ENCODE measurements at regions not wholly inside any gene's neighbourhood (a gene's known extent, or its start where the extent isn't known, plus 50 kb on each side); places are given as distances from the start of the nearest gene placed in this dataset.

DNA sequence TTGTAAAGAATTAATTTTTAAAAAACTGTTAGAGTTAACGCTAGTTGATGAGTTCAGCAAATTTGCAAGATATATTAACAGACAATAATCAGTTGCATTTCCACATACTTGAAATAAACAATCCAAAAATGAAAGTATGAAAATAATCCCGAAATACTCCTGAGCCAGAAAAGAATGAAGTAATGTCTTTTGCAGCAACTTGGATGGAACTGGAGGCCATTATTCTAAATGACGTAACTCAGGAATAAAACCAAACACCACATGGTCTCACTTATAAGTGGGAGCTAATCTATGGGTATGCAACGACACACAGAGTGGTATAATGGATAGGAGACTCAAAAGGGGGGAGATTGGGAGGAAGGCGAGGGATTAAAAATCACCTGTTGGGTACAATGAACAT is 872.9 kb upstream of the GJE1 start:
- Mint-ChIP-seq H3K4me3 (ENCODE audit: unreplicated experiment) (no peak overlapping the region), H3K27ac (ENCODE audit: unreplicated experiment) (no peak overlapping the region), H3K36me3 (ENCODE audit: insufficient read depth, unreplicated experiment) (no peaks in the 10 kb centered on the region), H3K9me3 (ENCODE audit: unreplicated experiment) (no peaks in the 10 kb centered on the region), H3K27me3 (ENCODE audit: insufficient read depth, unreplicated experiment) (peaks cover 4% of the 10 kb centered on the region), H3K4me1 (ENCODE audit: low read depth, unreplicated experiment) (no peaks in the 10 kb centered on the region)
- H3K4me3 ChIP-seq (ENCODE audit: low read depth, low read length): no peak overlapping the region
- H3K36me3 ChIP-seq (ENCODE audit: control insufficient read depth, insufficient read depth, low read length): no peaks in the 10 kb centered on the region
- no peak for DNase-seq
- BruUV-seq (replicated peaks): no TSS peak
- TF ChIP-seq, protein P1, sequence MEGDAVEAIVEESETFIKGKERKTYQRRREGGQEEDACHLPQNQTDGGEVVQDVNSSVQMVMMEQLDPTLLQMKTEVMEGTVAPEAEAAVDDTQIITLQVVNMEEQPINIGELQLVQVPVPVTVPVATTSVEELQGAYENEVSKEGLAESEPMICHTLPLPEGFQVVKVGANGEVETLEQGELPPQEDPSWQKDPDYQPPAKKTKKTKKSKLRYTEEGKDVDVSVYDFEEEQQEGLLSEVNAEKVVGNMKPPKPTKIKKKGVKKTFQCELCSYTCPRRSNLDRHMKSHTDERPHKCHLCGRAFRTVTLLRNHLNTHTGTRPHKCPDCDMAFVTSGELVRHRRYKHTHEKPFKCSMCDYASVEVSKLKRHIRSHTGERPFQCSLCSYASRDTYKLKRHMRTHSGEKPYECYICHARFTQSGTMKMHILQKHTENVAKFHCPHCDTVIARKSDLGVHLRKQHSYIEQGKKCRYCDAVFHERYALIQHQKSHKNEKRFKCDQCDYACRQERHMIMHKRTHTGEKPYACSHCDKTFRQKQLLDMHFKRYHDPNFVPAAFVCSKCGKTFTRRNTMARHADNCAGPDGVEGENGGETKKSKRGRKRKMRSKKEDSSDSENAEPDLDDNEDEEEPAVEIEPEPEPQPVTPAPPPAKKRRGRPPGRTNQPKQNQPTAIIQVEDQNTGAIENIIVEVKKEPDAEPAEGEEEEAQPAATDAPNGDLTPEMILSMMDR (IDR thresholded peaks at IDR 0.05; ENCODE audit: insufficient read depth in 1 of 2, low read depth in 1 of 2, low read length in 1 of 2, severe bottlenecking in 1 of 2, unreplicated experiment in 1 of 2): no peak
- intact Hi-C loops (cut with micrococcal nuclease; ENCODE audit: unreplicated experiment): no loop called here
- CTCF ChIA-PET: no interaction called here
- no peaks in the 10 kb centered on the region for H3K4me1 ChIP-seq
- POLR2A ChIA-PET: no interaction called here
- no peaks in the 10 kb centered on the region for H3K9me3 ChIP-seq
- no peaks in the 10 kb centered on the region for H3K27me3 ChIP-seq (replicated peaks; ENCODE audit: control insufficient read depth, insufficient read depth, low read length)

DNA sequence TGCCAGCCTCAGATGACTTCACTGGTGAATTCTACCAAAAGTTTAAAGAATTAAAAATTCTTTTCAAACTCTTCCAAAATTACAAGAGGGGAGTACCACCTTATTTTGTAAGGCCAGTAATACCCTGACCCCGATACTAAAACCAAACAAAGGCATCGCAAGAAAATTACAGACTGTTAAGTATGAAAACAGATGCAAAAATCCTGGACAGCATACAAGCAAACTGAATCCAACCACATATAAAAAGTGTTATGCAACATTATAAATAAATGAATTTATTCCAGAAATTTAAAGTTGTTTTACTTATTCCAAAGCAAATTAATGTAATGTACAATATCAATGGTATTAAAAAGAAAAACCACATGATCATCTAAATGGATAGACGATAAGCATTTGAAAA is 873.6 kb upstream of the GJE1 start:
- peaks cover 4% of the 10 kb centered on the region for H3K27me3 Mint-ChIP-seq (ENCODE audit: insufficient read depth, unreplicated experiment)
- Histone ChIP-seq H3K4me3 (ENCODE audit: low read depth, low read length) (no peak overlapping the region), H3K4me1 (no peaks in the 10 kb centered on the region), H3K36me3 (ENCODE audit: control insufficient read depth, insufficient read depth, low read length) (no peaks in the 10 kb centered on the region), H3K27me3 (replicated peaks; ENCODE audit: control insufficient read depth, insufficient read depth, low read length) (no peaks in the 10 kb centered on the region), H3K9me3 (no peaks in the 10 kb centered on the region)
- H3K4me3 Mint-ChIP-seq (ENCODE audit: unreplicated experiment): no peak overlapping the region
- no peaks in the 10 kb centered on the region for H3K9me3 Mint-ChIP-seq (ENCODE audit: unreplicated experiment)
- no peaks in the 10 kb centered on the region for H3K4me1 Mint-ChIP-seq (ENCODE audit: low read depth, unreplicated experiment)
- POLR2A ChIA-PET: no interaction called here
- intact Hi-C loops (cut with micrococcal nuclease; ENCODE audit: unreplicated experiment): no loop called here
- H3K27ac Mint-ChIP-seq (ENCODE audit: unreplicated experiment): no peak overlapping the region
- DNase-seq: no peak
- H3K36me3 Mint-ChIP-seq (ENCODE audit: insufficient read depth, unreplicated experiment): no peaks in the 10 kb centered on the region
- TF ChIP-seq, protein P1 (IDR thresholded peaks at IDR 0.05; ENCODE audit: insufficient read depth in 1 of 2, low read depth in 1 of 2, low read length in 1 of 2, severe bottlenecking in 1 of 2, unreplicated experiment in 1 of 2): no peak
- CTCF ChIA-PET: no interaction called here
- no TSS peak for BruUV-seq (replicated peaks)

DNA sequence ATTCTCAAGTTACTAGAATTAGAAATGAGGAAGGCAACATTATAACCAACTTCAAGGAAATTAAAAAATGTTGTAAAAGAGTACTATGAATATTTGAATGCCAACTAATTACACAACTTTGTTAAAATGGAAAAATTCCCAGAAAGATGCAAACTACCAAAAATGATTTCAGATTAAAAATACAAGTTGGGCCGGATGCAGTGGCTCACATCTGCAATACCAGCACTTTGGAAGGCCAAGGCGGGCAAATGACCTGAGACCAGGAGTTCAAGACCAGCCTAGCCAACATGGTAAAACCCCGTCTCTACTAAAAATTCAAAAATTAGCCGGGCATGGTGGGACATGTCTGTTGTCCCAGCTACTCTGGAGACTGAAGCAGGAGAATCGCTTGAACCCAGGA is 874.2 kb upstream of the GJE1 start:
- H3K4me1 ChIP-seq: no peaks in the 10 kb centered on the region
- Mint-ChIP-seq H3K4me3 (ENCODE audit: unreplicated experiment) (no peak overlapping the region), H3K9me3 (ENCODE audit: unreplicated experiment) (no peaks in the 10 kb centered on the region), H3K27me3 (ENCODE audit: insufficient read depth, unreplicated experiment) (peaks cover 4% of the 10 kb centered on the region), H3K27ac (ENCODE audit: unreplicated experiment) (no peak overlapping the region), H3K4me1 (ENCODE audit: low read depth, unreplicated experiment) (no peaks in the 10 kb centered on the region), H3K36me3 (ENCODE audit: insufficient read depth, unreplicated experiment) (no peaks in the 10 kb centered on the region)
- intact Hi-C loops (cut with micrococcal nuclease; ENCODE audit: unreplicated experiment): no loop called here
- H3K27me3 ChIP-seq (replicated peaks; ENCODE audit: control insufficient read depth, insufficient read depth, low read length): no peaks in the 10 kb centered on the region
- H3K9me3 ChIP-seq: no peaks in the 10 kb centered on the region
- H3K36me3 ChIP-seq (ENCODE audit: control insufficient read depth, insufficient read depth, low read length): no peaks in the 10 kb centered on the region
- BruUV-seq (replicated peaks): no TSS peak
- TF ChIP-seq, protein P1 (IDR thresholded peaks at IDR 0.05; ENCODE audit: insufficient read depth in 1 of 2, low read depth in 1 of 2, low read length in 1 of 2, severe bottlenecking in 1 of 2, unreplicated experiment in 1 of 2): no peak
- ChIA-PET CTCF (no interaction called here), POLR2A (no interaction called here)
- DNase-seq: no peak
- no peak overlapping the region for H3K4me3 ChIP-seq (ENCODE audit: low read depth, low read length)
